ENCODE measurements at regions not wholly inside any gene's neighbourhood (a gene's known extent, or its start where the extent isn't known, plus 50 kb on each side); places are given as distances from the start of the nearest gene placed in this dataset.

DNA sequence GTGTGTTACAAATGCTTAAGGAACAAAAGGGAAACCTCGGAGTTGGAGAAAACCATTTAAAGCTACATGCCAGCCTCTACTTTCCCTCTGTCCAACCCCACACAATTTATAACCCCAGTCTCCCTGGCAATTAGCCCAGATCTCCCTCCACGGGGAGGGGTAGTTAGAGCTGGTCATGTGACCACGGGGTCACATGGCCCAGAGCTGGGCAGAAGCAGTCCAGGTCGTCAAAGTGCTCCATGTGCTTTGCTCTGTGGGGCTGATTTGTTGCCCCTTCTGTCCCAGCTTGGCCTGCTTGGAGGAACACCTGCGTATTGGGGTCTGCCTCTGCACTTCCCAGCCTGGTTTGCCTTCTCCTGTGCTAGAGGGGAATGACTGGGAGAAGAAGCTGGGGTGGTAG is 219.1 kb downstream of the RBM19 start:
- DNase-seq = no peak
- no peaks in the 10 kb centered on the region for H3K36me3 ChIP-seq (replicated peaks in 1 of 2)
- no peak overlapping the region for H3K4me3 ChIP-seq
- no peaks in the 10 kb centered on the region for H3K9me3 ChIP-seq (replicated peaks in 1 of 3)
- peaks cover 4% of the 10 kb centered on the region for H3K27me3 ChIP-seq
- H3K4me1 ChIP-seq (replicated peaks in 1 of 2) = no peaks in the 10 kb centered on the region
- intact Hi-C loops (cut with DNase I) = no loop called here
- H3K27ac ChIP-seq = no peak overlapping the region
- 22 to 40% (median 31%) methylated on average over 2 to 5 of the region's 5 CpGs for WGBS, 4 donors
- no peak for TF ChIP-seq POLR2A (IDR thresholded peaks at IDR 0.05)
- TF ChIP-seq, protein P1, sequence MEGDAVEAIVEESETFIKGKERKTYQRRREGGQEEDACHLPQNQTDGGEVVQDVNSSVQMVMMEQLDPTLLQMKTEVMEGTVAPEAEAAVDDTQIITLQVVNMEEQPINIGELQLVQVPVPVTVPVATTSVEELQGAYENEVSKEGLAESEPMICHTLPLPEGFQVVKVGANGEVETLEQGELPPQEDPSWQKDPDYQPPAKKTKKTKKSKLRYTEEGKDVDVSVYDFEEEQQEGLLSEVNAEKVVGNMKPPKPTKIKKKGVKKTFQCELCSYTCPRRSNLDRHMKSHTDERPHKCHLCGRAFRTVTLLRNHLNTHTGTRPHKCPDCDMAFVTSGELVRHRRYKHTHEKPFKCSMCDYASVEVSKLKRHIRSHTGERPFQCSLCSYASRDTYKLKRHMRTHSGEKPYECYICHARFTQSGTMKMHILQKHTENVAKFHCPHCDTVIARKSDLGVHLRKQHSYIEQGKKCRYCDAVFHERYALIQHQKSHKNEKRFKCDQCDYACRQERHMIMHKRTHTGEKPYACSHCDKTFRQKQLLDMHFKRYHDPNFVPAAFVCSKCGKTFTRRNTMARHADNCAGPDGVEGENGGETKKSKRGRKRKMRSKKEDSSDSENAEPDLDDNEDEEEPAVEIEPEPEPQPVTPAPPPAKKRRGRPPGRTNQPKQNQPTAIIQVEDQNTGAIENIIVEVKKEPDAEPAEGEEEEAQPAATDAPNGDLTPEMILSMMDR (IDR thresholded peaks at IDR 0.05) = no peak

DNA sequence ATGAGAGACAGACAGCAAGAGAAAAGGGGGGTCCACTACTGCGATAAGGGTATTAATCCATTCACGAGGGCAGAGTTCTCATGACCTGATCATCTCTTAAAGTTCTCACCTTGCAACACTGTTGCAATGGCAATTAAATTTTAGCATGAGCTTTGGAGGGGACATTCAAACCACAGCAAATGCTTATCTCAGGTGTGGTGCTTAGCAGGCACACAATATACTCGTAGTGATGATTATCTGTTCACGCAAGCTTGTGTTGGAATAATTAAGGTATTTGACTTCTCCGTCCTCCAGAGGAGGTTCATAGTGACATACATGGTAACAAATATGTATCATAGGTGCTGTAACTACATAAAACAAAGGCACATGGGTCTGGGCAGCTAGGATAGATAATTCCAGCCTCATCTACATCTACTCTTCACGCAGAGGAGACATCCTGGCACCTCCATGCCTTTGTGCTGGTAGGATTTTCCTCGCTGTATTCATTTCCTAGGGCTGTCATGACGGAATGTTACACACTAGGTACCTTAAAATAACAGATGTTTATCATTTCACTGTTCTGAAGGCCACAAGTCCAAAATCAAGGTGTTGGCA is 221.2 kb downstream of the RBM19 start:
- no peaks in the 10 kb centered on the region for H3K9me3 ChIP-seq (replicated peaks in 1 of 3)
- DNase-seq = no peak
- no peaks in the 10 kb centered on the region for H3K36me3 ChIP-seq (replicated peaks in 1 of 2)
- TF ChIP-seq, protein P1 (IDR thresholded peaks at IDR 0.05) = no peak
- TF ChIP-seq POLR2A (IDR thresholded peaks at IDR 0.05) = no peak
- peaks cover 4% of the 10 kb centered on the region for H3K27me3 ChIP-seq
- 67 to 81% (median 71%) methylated on average over 8 of the region's 8 CpGs for WGBS, 4 donors
- no peaks in the 10 kb centered on the region for H3K4me1 ChIP-seq (replicated peaks in 1 of 2)
- no peak overlapping the region for H3K27ac ChIP-seq
- intact Hi-C loops (cut with DNase I) = no loop called here
- H3K4me3 ChIP-seq = no peak overlapping the region

DNA sequence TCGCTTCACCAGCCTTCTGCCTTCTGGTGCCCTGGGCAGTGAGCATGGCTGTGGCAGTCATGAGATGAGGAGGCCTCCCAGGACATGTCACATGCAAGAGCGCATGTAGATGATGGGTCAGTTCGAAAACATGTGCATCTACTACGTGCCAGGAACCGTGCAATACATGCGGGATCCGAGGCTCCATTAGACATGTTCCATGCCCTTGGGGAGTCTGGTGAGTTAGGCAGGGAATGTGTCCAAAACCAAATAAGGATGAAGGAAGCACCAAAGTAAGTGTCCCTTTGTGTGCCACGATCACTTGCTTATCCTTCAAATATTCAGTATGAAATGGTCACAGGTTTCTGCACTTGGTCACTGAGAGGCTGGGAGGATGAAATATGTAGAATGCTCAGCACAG is 223.3 kb downstream of the RBM19 start:
- DNase-seq = no peak
- Histone ChIP-seq H3K36me3 (replicated peaks in 1 of 2) (no peaks in the 10 kb centered on the region), H3K27ac (no peak overlapping the region), H3K4me1 (replicated peaks in 1 of 2) (no peaks in the 10 kb centered on the region), H3K27me3 (peaks cover 4% of the 10 kb centered on the region), H3K9me3 (replicated peaks in 1 of 3) (no peaks in the 10 kb centered on the region), H3K4me3 (no peak overlapping the region)
- TF ChIP-seq POLR2A (IDR thresholded peaks at IDR 0.05) = no peak
- intact Hi-C loops (cut with DNase I) = no loop called here
- 81 to 93% (median 86%) methylated on average over 7 to 8 of the region's 8 CpGs for WGBS, 4 donors

DNA sequence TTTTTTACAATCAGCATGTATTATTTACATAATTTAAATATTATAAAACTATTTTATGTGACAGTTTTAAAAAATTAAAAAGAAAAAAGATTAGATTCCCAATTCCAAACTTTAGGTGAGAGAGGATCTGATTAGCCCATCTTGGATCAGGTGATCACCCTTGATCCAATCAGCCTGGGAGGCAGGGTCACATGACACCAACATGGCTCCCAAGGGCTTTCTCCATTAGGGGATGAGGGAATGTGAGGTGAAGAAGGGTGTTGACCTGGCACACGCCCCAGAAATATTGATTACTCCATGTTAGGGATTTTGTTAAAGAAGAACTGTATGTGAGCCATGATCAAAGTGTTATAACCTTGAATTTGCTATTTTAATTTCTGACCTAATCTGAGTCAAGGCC is 225.4 kb downstream of the RBM19 start:
- WGBS, 4 donors = 35 to 75% (median 66%) methylated on average over 1 of the region's 1 CpG
- H3K27me3 ChIP-seq = peaks cover 4% of the 10 kb centered on the region

DNA sequence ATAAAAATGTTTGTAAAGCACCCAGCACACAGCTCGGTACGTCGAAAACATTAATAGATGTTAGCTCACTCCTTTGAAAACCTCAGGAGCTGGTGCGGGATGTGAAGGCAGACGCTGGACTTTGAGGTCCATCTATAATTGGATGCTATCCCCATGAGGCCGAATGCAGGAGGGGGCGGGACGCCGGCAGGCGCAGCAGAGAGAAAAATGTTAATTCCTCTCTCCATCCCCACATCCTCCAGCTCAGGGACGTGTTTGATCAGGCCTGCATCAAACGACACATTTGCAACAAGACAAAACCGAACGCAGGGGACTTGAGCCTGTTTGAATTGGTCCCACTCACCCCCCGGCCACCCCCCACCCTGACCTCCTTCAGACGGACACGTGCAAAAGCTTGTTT is 231.0 kb downstream of the RBM19 start:
- no peak overlapping the region for H3K4me3 ChIP-seq
- no peaks in the 10 kb centered on the region for H3K27me3 ChIP-seq
- no peaks in the 10 kb centered on the region for H3K9me3 ChIP-seq (replicated peaks in 1 of 3)
- TF ChIP-seq, protein P1 (IDR thresholded peaks at IDR 0.05) = no peak
- no peak for TF ChIP-seq POLR2A (IDR thresholded peaks at IDR 0.05)
- no peaks in the 10 kb centered on the region for H3K4me1 ChIP-seq (replicated peaks in 1 of 2)
- no peaks in the 10 kb centered on the region for H3K36me3 ChIP-seq (replicated peaks in 1 of 2)
- no peak for DNase-seq
- H3K27ac ChIP-seq = no peak overlapping the region
- 23 to 35% (median 30%) methylated on average over 15 to 17 of the region's 17 CpGs for WGBS, 4 donors
- intact Hi-C loops (cut with DNase I) = no loop called here

More for the DNA sequence above, 225.4 kb downstream of the RBM19 start:
- DNase-seq = no peak
- TF ChIP-seq POLR2A (IDR thresholded peaks at IDR 0.05) = no peak
- H3K27ac ChIP-seq = no peak overlapping the region
- no peaks in the 10 kb centered on the region for H3K36me3 ChIP-seq (replicated peaks in 1 of 2)
- no peaks in the 10 kb centered on the region for H3K4me1 ChIP-seq (replicated peaks in 1 of 2)
- no peak overlapping the region for H3K4me3 ChIP-seq
- intact Hi-C loops (cut with DNase I) = no loop called here
- no peaks in the 10 kb centered on the region for H3K9me3 ChIP-seq (replicated peaks in 1 of 3)
